ENCODE measurements at regions not wholly inside any gene's neighbourhood (a gene's known extent, or its start where the extent isn't known, plus 50 kb on each side); places are given as distances from the start of the nearest gene placed in this dataset.

DNA sequence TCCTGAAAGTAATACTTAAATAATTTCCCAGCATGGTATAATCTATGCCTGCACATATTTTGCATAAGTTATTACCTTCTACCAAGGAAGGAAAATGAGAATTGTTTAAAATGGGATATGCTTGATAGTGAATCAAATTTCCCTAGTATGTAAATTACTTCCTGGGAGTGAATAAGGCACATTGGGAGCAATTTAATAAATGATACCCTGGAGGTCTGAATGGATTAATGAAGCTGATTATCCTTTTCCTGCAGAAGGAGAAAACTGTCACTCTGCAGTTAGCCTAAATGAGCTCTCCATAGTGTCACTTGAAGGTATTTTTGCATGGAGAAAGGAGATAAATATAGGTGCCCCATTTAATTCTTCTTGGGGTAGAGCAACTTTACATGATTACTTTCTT lies 2212.0 kb downstream of the PCDH7 start:
- FAIRE-seq: no peak

DNA sequence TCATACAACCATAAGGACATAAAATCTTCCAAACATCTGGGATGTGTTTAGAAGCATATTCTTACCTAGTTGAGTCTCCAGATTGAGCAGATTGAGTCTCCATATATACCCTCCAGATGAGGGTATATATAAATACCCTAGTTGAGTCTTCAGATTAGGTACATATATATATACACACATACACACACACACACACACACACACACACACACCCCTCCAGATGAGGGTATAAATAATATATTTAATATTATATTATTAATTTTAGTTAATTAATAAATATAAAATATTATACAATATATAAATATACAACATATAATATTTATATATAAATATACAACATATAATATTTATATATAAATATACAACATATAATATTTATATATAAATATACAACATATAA lies 2219.1 kb downstream of the PCDH7 start:
- FAIRE-seq: peak; percentile 100

DNA sequence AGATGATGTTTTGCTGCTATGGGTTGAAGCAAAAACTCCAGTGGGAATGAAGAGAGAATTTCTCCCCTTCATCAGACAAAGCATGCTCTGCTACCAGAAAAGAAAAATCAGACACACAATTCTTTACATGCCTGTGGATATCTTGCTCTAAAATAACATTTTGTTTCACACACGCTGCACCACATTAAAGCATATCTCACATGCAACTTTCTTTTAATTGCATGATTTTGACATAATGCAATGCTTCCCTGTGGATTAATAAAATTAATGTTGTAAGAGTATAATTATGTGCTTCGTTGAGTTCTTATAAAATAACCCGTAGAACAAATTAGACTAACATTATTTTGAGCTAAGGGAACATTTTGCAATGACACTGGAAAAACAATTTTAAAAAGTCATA lies 2230.7 kb downstream of the PCDH7 start:
- FAIRE-seq: no peak

DNA sequence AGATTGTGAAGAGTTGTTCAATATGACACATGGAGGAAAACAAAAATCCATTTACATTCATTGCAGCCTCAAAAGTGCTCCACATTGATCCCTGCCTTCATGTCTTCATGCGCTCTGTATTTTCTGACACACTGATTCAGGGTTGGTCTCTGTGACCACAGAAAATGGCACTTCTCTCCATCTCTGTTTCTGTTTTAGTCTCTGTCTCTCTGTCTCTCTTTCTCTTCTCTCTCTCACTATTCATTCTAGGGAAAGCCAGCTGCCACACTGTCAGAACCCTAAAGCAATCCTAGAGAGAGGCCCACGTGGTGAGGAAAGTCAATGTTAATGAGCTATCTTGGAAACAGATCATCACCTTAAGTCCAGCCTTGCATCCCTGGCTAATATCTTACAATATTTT lies 2238.4 kb downstream of the PCDH7 start:
- FAIRE-seq: no peak

DNA sequence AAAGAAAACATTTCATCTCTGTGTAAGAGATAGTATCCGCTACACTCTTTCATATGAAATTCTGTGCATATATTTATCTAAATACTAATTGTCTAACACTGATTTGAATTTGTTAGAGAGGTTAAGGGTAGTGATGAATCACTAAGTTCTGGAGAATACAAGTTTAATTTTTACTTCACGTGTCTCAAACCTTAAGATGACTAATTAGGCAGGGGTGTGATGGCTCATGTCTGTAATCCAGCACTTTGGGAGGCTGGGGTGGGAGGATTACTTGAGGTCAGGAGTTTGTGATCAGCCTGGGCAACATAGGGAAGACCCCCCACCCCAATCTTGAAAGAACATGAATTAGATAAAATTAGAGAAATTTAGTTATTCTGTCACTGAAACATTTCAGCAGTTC lies 2241.9 kb downstream of the PCDH7 start:
- no peak for FAIRE-seq

DNA sequence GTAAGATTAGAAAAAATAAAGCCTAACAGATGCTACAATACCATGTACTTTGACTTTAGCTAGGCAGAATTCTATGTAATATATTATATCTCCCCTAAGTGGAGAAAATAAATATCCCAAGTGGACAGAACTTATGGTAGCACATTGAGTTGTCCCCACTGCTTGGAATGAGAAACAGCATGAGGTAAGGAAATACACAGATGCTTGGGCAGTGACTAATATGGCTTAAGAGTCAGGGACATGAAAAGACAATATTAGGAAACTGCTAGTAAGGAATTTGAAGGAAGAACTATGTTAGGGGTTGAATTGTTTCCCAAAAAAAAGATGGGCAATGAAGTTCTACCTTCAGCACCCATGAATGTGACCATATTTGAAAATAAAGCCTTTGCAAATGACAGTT lies 2265.1 kb downstream of the PCDH7 start:
- no peak for FAIRE-seq

DNA sequence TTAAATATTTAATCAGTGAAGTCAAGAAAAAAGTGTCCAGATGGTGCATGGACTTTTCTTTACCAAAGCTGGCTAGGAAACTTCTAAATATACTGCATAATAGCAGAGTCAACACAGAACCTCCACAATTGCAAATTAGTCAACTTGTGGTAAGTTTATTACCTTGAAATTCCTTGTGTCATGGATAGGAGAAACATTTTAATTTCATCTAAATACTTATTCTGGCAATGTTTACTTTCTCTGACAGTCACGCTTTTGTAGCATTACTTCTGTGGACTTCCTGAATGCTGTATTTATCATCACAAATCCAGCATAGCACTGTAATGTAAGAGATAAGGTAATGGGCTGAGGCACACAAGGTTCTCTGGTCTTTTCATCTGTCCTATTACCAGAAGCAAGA lies 2266.1 kb downstream of the PCDH7 start:
- FAIRE-seq: no peak

DNA sequence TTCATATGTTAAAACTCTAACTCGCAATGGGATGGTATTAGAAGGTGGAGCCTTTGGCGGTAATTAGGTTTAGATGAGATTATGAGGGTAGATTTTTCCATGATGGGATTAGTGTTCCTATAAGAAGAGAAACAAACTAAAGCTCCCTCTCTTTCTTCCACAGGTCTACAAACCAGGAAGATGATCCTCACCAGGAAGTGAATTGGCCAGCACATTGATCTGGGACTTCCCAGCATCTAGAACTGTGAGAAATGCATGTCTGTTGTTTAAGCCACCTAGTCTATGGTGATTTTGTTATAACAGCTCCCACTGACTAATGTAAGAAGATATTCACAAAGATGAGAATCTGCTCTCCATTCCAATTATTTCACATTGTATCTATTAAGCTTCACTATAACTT lies 2266.9 kb downstream of the PCDH7 start:
- FAIRE-seq: no peak

DNA sequence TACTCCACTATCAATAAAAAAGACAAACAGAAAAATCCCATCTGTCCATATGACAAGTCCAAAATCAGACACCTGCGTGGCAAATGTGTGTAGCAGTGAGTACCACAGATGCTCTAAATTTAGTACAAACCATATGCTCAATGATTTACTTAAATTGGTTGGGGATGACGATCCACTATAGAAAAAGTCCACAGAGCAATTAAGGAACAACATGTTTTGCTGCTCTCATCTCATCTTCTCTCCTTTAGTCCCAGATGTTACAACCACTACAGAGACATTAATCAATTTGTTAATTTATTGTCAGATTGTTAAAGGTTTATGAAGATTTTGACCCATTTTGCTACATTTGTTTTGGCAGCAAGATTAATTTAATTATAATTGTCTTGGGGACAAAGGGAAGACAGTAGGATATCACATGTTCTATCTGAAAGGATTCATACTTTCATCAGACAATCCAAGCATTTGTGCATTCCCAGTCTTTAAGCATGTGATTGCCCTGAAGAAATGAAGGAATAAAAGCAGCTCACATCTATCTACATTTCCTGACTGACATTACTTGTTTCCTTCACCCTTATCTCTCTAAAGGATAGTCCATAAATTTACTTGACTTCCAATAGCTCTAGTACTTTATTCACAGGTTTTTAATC lies 2268.1 kb downstream of the PCDH7 start:
- FAIRE-seq: no peak

DNA sequence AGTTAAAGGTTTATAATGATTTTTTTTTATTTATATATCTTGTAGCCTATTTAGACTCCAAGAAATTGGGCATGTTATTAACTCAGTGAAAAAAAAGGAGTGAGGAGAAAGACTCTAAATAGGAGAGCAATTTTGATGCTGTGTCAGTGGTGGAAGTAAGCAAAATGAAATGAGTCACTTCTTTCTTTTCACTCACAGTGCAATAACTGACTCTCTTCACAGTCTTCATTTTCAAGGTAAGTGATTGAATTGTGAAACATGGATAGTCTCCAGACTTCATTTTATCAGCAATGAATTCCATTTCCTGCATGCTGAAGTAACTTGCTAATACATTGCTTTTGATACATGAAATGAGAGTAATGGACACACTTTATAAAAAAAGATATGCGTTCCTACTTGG lies 2271.5 kb downstream of the PCDH7 start:
- FAIRE-seq: no peak

DNA sequence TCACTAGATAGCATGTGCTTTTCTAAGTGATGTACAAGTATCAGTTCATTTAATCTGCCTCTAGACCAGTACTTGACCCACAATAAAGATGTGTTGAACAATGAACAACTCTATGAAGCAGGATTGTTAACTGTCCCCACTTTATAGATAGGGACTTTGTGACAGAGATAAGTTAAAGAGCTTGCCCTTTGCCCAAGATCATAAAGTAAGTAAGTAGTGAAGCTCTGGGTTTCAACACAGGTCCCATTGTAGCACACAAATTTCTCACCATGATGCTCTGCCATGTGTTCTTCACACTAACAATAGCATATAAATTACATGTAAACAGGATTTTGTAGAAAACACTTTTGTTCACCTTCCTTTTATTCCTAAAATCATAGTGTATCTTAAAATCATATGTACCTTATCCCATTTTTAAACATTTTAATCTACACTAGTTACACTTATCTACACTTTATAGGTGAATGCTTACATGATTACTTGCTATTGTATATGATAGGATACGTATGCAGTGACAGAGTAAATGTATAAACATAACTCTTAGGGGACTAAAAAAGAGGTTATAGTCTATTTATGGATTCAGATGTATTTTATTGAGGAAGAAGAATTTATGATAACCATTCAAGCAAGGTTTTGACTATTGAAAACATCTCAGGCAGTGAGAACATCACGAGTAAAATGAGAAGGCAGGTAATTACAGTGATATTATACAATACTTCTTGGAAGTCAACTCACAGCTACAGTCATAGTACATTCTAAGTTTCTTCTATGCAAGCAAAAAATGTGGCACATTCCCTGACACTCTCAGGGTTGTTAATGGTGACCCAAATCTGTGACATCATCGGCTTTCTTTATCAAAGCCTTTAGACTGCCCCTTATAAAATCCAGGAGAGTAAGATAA lies 2275.1 kb downstream of the PCDH7 start:
- no peak for FAIRE-seq

DNA sequence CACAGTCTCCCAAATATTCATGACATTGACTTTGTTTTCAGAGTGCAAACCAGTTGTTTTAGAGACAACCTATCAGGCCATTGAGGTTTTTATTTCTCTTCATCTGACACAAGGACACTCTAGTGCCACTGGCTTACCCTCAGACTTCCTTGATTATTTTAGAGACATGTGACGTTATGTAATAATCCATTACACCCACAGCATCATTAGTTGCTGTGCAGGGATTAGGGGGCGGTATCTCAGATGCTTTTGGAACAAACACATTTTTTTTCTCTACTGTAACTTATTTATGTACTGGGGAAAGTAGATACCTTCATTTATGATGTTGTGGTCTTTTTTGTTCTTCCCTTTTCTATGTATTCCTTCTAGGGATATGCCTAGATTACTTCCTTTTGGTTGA lies 2293.1 kb downstream of the PCDH7 start:
- FAIRE-seq: no peak

DNA sequence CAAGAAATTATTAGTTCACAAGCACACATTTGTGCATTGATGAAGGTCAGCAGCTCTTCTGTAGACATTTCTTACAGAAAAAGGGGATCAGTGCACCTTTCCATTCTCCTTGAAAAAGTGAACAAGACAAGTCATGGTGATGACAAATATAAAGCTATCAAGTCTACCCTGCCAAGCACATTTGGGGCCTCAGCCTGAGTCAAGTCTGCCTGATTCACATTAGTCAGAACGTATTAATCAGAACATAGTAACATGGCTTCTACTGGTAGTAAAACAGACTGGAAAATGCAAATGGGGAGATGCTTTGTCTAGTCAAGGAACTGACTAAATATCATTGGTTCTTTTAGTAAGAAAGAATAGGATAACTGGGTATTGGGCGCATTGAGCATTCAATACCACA lies 2305.1 kb downstream of the PCDH7 start:
- no peak for FAIRE-seq

DNA sequence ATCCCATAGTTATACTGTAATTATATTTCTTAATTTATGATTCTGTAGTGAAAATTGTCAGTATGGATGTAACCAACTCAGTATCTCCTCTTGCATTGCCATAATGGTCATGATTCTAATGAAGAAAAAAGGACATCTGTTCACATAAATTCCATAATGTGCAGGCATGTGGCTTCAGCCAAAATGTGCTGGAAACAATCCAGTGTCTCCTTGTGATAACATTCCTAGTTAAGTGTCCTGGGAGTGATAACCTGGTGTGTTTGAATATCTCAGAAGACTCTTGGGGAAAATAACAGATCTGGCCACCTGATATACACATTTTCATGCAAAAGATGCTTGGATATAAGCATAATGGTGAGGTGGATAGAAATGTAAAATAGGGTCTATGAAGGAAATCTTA lies 2309.8 kb downstream of the PCDH7 start:
- FAIRE-seq: no peak

DNA sequence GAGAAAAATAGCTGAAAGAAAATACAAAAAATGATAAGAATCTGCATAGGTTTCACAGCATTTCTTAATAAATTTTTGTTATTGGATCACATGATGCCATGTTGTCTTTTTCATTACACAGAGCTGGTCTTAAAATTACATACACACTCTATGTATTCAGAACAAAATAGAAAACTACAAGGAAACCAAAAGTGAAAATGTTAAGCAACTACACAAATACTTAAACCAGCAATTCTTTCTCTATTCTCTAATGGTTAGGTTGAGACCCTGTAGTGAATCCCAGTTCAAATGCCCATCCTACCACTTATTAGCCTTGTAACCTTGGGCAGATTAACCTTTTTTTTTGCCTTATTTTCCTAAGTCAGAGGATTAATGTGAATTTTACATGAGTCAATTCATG lies 2311.2 kb downstream of the PCDH7 start:
- FAIRE-seq: no peak

DNA sequence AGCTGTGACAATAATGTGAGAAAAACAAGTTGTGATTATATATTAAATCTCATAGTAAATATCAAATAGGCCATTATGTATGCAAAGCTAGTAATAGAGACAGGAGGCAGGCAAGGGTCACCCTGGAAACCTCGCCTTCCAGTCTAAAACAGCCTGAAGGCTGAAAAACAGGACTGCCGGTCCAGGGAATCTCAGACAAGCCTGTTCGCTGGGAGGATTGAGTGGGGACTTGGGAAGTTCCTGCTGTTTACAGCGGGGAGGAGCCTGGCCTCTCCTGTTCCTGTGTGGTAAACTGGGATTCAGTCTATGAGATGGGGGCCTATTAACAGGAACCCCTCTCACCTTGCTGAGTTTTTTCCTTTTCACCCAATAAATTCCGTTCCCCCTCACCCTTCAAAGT lies 2317.3 kb downstream of the PCDH7 start:
- FAIRE-seq: no peak

DNA sequence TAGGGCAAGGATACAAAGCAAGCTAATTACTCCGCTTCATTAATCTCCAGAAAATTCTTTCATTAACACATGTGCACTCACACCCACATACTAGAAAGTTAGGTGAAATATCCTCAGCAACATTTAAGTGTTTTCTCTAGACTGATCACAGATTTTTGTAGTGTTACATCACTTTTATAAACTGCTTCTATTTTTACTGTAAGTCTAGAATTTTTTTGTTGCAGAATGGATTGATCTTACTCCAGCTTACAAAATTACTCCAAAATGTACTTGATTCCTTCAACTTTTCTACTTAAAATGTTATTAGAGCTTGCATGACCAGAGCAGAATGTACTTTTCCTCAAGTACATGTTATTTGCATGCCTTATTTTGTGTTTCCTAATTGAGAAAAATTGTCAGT lies 2325.2 kb downstream of the PCDH7 start:
- no peak for FAIRE-seq

DNA sequence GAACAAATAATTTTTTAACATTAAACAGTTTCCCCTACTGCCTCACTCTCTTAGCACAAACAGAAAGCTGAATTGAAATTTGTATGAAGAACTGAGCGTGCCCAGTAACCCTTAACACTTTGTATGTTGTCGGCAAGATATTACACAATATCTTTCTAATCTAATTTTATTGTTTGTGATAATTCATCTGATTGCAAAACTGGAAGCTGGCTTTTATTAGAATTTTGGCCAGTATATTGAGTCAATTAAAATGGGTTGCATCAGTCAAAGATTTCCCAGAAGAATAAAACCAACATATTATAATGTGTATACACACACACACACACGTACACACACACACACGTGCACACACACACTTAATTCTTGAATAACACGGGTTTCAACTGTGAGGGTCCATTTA lies 2332.1 kb downstream of the PCDH7 start:
- no peak for FAIRE-seq

DNA sequence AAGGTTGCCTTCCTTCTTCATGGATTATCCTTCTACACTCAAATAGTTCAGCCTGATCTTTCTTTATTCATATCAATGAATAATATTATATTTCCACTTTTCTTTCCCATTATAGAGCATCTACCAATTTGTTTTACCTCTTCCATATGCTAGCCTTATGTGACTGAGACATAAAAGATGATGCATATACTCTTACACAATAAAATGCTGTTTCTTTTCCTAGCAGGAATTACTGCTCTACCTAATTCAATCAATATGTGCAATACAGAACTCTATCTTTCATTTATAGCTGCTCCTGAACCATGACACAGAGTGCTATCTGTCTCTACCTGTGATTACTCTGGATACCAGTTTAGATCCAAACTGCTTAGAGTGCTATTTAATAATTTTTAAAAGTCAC lies 2334.0 kb downstream of the PCDH7 start:
- no peak for FAIRE-seq

DNA sequence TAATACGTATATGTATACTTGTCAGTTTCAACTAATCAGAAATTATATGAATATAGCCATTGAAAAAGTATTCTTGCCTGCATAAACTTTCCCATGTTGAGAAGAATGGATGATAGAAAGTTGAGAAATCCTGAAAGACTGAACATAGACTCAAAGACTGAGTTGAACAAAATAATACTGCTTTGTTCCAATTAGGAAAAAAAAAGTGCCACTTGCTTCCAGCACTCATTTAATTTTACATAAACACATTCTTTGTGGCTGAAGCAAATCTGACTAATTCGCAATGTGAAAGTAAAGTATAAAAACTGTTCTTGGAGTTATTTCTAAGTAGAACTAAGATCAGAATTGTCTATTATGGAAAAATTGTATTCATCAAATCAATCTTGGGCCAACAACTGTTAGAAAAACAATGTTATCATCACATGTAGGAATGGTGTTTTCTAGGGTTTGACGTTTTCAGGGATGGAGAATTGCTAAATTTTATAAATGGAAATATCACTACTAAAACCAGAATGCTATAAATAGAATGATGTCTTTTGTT lies 2334.6 kb downstream of the PCDH7 start:
- no peak for FAIRE-seq

DNA sequence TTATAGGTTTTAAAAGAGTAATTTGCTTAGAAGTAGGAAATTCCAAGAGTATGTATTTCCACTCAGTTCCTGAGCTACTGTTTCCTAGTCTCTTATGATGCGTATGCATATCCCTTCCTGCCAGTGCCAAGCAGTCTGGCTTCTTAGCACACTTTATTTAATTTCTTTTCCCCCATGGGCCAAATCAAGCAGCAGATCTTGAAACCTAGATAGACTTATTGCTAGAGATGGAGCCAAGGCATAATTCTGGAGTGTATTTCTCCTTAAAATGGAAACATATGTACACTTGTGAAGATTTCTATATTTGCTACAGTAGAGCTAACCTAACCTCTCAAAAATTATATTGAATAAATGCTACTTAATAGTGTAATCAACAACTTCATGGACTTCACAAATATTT lies 2337.6 kb downstream of the PCDH7 start:
- no peak for FAIRE-seq

DNA sequence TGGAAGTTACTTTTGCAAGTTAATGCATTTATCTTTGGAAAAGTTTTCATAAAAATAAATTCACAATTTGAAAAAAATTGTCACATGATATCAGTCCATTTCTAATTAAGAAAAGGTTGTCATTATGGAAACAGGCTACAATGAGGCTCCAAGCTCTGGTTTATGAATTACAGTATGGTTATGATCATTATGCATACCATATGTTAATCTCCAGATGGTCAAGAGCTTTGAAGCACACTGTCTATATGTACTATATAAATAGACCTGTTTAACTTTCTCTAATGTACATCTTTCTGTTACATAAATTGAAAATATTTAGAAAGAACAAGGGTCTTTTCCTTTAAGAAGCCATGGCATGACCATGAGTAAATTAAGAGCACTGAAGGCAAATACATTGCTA lies 2338.8 kb downstream of the PCDH7 start:
- no peak for FAIRE-seq

DNA sequence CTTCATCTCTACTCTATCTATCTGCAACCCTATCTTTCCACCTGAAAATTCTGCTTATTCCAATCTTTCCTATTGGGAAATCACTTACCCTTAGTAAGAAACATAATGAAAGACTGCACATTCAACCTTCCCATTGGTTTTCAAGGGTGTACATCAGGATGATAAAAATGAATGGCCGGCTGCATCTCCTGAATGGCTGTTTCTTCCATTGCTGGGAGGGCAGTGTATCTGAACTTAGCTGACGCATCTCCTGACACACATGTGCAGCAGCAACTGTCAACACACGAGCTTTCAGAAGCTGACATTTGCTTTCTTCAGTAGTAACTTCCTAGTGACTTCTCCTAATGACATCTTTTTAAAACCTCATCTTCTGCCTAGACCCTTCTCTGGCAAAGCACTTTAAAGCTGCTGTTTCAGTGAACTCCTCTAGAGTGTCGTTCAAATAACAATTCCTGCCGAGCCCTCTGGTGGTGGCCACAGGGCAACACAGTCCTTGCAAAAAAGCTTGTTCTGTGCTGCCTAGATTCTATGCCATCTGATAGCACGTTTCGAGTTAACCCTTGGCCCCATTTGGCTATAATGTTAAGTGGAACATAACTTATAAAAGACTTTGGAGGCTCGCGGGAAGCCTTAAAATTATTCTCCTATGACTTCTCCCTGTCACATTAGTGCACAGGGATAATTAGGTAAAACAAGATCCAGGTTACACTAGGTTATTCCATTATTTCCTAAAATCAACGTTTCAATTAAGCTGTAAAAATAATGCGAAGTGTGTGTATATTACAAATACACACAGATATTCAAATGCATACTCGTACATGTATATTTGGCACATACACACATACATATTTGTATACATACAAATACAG lies 2340.7 kb downstream of the PCDH7 start:
- no peak for FAIRE-seq
